ENCODE measurements at regions not wholly inside any gene's neighbourhood (a gene's known extent, or its start where the extent isn't known, plus 50 kb on each side); places are given as distances from the start of the nearest gene placed in this dataset.

DNA sequence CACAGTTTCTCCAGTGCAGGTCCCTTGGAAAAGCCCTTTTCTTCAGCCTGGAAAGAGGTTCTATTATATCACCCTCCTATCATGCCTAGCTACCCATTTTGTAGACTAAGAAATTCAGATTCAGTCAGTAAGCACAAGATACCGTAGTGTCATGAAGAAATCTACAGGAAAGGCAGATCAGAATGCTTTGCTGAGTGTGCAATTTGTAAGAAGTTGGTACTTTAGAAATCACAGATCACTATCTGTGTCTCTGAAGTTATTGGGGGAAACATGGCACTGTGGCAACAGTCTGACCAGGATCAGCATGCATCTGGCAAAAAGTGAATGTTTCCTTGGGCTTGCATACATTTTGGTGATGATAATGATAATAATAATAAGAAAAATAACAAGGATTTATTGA is 531.8 kb downstream of the EPHB1 start:
- TF ChIP-seq, protein P1, sequence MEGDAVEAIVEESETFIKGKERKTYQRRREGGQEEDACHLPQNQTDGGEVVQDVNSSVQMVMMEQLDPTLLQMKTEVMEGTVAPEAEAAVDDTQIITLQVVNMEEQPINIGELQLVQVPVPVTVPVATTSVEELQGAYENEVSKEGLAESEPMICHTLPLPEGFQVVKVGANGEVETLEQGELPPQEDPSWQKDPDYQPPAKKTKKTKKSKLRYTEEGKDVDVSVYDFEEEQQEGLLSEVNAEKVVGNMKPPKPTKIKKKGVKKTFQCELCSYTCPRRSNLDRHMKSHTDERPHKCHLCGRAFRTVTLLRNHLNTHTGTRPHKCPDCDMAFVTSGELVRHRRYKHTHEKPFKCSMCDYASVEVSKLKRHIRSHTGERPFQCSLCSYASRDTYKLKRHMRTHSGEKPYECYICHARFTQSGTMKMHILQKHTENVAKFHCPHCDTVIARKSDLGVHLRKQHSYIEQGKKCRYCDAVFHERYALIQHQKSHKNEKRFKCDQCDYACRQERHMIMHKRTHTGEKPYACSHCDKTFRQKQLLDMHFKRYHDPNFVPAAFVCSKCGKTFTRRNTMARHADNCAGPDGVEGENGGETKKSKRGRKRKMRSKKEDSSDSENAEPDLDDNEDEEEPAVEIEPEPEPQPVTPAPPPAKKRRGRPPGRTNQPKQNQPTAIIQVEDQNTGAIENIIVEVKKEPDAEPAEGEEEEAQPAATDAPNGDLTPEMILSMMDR (IDR thresholded peaks at IDR 0.05): no peak
- Mint-ChIP-seq H3K27me3 (ENCODE audit: insufficient read depth) (no peaks in the 10 kb centered on the region; the same call in 1 of the 2 replicates), H3K36me3 (ENCODE audit: low read depth) (no peaks in the 10 kb centered on the region), H3K9me3 (peaks cover 28% of the 10 kb centered on the region), H3K4me3 (no peak overlapping the region), H3K4me1 (ENCODE audit: low read depth) (no peaks in the 10 kb centered on the region), H3K27ac (no peak overlapping the region)
- DNase-seq: no peak

DNA sequence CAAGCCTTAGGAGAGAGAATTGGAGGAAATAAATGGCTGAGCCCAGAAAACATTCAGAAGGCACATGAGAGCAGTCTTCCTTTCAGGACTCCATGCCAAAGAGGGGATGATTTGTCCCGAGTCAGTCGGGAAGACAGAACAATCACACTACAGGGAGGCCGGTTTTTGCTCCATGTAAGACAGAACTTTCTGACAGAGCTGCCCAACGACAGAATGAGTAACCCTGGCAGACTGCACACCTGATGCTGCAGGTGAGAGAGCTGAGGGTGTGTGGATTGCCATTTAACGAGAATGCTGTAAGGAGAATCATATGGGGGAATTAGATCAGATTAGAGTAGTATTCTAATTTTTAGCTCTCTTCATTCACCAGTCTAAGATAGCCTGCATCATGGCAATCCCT is 533.0 kb downstream of the EPHB1 start:
- no peak overlapping the region for H3K4me3 Mint-ChIP-seq
- TF ChIP-seq, protein P1 (IDR thresholded peaks at IDR 0.05): no peak
- H3K4me1 Mint-ChIP-seq (ENCODE audit: low read depth): no peaks in the 10 kb centered on the region
- H3K9me3 Mint-ChIP-seq: peaks cover 32% of the 10 kb centered on the region
- no peaks in the 10 kb centered on the region; the same call in 1 of the 2 replicates for H3K27me3 Mint-ChIP-seq (ENCODE audit: insufficient read depth)
- H3K27ac Mint-ChIP-seq: no peak overlapping the region
- DNase-seq: no peak
- no peaks in the 10 kb centered on the region for H3K36me3 Mint-ChIP-seq (ENCODE audit: low read depth)

DNA sequence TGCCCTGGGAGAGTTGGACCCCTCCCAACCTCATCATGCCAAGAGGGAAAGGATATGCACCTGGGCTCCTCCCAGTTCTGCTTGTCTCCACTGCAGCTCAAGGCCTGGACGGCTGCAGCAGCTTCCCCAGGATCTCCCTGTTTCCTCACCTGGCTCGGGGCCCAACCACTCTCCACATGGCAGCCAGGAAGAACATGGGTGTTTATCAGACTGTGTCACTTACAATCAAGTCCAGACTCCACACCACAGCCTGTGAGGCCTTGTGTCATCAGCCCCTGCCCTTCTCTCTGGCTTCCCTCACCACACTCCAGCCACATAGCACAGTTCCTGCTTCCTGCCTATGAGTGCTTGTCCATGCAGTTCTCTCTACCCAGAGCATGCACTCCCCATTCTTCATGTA is 534.4 kb downstream of the EPHB1 start:
- Mint-ChIP-seq H3K27me3 (ENCODE audit: insufficient read depth) (no peaks in the 10 kb centered on the region; the same call in none of the 2 replicates), H3K4me1 (ENCODE audit: low read depth) (no peaks in the 10 kb centered on the region), H3K4me3 (no peak overlapping the region), H3K36me3 (ENCODE audit: low read depth) (no peaks in the 10 kb centered on the region), H3K9me3 (peaks cover 31% of the 10 kb centered on the region), H3K27ac (no peak overlapping the region)
- TF ChIP-seq, protein P1 (IDR thresholded peaks at IDR 0.05): no peak
- no peak for DNase-seq

DNA sequence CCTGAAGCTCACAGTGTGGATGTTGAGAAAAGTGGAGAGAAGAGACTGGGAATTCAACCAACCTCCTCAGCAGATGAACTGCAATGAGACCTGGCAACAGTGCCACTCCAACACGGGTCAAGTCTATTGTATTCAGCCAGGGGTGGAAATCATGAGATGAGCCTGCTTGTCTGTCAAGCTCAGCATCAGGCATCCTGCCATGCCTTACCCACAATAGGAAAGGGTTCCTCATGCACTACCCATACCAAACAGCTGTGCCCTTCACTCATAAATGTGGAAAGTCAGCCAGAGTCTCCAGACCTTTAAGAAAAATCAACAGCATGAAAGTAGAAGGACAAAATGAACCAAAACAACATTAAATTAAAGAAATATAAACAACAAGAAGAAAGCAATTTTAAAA is 542.1 kb downstream of the EPHB1 start:
- DNase-seq: no peak
- Mint-ChIP-seq H3K4me1 (ENCODE audit: low read depth) (no peaks in the 10 kb centered on the region), H3K4me3 (no peak overlapping the region), H3K27me3 (ENCODE audit: insufficient read depth) (peaks cover 2% of the 10 kb centered on the region), H3K36me3 (ENCODE audit: low read depth) (no peaks in the 10 kb centered on the region), H3K9me3 (peaks cover 25% of the 10 kb centered on the region), H3K27ac (no peak overlapping the region)
- TF ChIP-seq, protein P1 (IDR thresholded peaks at IDR 0.05): no peak

DNA sequence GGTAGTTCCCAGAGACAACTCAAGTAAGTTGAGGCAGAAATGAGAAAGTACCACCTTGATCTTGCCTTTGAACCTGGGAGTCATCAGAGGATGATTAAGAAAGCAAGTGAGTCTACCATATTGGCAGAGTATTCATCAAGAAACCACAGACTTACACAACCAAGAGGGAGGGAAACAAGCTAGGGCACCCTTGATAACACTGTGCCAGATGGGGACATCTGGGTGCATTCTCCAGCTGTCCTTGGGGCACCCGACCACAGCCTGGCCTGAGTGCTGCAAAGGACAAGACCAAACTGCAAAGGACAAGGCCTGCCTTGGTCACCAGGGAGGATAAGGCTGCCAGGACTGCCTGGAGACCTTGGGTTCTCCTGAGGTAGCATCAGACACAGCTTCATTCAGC is 553.6 kb downstream of the EPHB1 start:
- no peaks in the 10 kb centered on the region for H3K4me1 Mint-ChIP-seq (ENCODE audit: low read depth)
- peaks cover 8% of the 10 kb centered on the region; the same call in 1 of the 2 replicates for H3K9me3 Mint-ChIP-seq
- DNase-seq: no peak
- no peaks in the 10 kb centered on the region for H3K36me3 Mint-ChIP-seq (ENCODE audit: low read depth)
- peaks cover 1% of the 10 kb centered on the region; the same call in 1 of the 2 replicates for H3K27me3 Mint-ChIP-seq (ENCODE audit: insufficient read depth)
- no peak overlapping the region for H3K4me3 Mint-ChIP-seq
- no peak overlapping the region for H3K27ac Mint-ChIP-seq
- TF ChIP-seq, protein P1 (IDR thresholded peaks at IDR 0.05): no peak
